ENCODE measurements at regions not wholly inside any gene's neighbourhood (a gene's known extent, or its start where the extent isn't known, plus 50 kb on each side); places are given as distances from the start of the nearest gene placed in this dataset.

DNA sequence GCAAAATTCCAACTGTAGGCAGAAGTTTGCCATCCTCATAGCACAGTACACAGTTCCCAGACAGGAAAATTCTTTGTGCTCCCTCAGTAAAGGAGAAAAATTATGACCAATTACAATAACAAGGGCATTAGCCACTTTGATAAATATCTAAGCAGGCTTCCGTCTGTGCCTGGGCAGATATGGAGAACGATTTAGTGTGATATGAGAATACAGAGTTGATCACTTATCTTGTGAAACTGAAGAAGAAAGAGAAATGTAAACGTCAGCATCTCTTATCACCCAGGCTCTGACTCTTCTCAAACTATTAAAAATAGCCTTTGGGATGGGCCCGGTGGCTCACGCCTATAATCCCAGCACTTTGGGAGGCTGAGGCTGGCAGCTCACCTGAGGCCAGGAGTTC lies 54.5 kb upstream of the TIAM1 start:
- TF ChIP-seq, protein P1, sequence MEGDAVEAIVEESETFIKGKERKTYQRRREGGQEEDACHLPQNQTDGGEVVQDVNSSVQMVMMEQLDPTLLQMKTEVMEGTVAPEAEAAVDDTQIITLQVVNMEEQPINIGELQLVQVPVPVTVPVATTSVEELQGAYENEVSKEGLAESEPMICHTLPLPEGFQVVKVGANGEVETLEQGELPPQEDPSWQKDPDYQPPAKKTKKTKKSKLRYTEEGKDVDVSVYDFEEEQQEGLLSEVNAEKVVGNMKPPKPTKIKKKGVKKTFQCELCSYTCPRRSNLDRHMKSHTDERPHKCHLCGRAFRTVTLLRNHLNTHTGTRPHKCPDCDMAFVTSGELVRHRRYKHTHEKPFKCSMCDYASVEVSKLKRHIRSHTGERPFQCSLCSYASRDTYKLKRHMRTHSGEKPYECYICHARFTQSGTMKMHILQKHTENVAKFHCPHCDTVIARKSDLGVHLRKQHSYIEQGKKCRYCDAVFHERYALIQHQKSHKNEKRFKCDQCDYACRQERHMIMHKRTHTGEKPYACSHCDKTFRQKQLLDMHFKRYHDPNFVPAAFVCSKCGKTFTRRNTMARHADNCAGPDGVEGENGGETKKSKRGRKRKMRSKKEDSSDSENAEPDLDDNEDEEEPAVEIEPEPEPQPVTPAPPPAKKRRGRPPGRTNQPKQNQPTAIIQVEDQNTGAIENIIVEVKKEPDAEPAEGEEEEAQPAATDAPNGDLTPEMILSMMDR (conservative IDR thresholded peaks at IDR 0.05; ENCODE audit: low read length), result no peak
- TF ChIP-seq EZH2phosphoT487 (IDR thresholded peaks at IDR 0.05; ENCODE audit: borderline replicate concordance, low read depth, low read length), result no peak
